ENCODE measurements at regions not wholly inside any gene's neighbourhood (a gene's known extent, or its start where the extent isn't known, plus 50 kb on each side); places are given as distances from the start of the nearest gene placed in this dataset.

DNA sequence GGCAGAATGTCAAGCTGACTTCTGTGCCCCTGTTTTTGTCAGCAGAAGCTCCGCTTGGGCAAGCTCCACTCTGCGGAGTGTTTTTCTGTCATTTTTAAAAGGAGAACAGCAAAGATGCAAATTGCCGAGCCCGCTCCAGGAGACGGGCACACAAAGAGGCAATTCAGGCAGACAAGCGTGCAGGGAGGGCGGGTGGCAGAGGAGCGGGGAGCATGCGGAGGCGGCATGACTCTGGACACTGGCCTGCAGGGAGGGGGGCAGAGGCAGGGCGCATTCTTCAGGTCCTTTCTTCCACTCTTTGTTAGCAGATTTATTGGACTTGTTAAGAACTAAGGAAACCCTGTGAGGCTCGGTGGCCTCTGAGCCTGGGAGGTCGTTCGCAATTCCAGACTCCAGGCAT, 187.3 kb upstream of the RMST start:
- TF ChIP-seq POLR2AphosphoS5 (IDR thresholded peaks at IDR 0.05) (no peak), POLR2A (IDR thresholded peaks at IDR 0.05) (no peak), EP300 (IDR thresholded peaks at IDR 0.05) (no peak)
- TF ChIP-seq, protein P1, sequence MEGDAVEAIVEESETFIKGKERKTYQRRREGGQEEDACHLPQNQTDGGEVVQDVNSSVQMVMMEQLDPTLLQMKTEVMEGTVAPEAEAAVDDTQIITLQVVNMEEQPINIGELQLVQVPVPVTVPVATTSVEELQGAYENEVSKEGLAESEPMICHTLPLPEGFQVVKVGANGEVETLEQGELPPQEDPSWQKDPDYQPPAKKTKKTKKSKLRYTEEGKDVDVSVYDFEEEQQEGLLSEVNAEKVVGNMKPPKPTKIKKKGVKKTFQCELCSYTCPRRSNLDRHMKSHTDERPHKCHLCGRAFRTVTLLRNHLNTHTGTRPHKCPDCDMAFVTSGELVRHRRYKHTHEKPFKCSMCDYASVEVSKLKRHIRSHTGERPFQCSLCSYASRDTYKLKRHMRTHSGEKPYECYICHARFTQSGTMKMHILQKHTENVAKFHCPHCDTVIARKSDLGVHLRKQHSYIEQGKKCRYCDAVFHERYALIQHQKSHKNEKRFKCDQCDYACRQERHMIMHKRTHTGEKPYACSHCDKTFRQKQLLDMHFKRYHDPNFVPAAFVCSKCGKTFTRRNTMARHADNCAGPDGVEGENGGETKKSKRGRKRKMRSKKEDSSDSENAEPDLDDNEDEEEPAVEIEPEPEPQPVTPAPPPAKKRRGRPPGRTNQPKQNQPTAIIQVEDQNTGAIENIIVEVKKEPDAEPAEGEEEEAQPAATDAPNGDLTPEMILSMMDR (IDR thresholded peaks at IDR 0.05) = no peak
- Histone ChIP-seq H3K4me1 (peaks cover 0 to 9% (median 3%) of the 10 kb centered on the region in 4 donors), H3K4me3 (no peak overlapping the region), H3K27ac (no peak overlapping the region), H3K36me3 (no peaks in the 10 kb centered on the region), H3K9me3 (no peaks in the 10 kb centered on the region), H3K27me3 (peaks cover 0 to 4% (median 0%) of the 10 kb centered on the region in 3 donors)
- 18 to 27% methylated on average over 14 of the region's 14 CpGs for WGBS, 2 donors
- intact Hi-C loops (cut with DNase I) = no loop called here
- DNase-seq = no peak

DNA sequence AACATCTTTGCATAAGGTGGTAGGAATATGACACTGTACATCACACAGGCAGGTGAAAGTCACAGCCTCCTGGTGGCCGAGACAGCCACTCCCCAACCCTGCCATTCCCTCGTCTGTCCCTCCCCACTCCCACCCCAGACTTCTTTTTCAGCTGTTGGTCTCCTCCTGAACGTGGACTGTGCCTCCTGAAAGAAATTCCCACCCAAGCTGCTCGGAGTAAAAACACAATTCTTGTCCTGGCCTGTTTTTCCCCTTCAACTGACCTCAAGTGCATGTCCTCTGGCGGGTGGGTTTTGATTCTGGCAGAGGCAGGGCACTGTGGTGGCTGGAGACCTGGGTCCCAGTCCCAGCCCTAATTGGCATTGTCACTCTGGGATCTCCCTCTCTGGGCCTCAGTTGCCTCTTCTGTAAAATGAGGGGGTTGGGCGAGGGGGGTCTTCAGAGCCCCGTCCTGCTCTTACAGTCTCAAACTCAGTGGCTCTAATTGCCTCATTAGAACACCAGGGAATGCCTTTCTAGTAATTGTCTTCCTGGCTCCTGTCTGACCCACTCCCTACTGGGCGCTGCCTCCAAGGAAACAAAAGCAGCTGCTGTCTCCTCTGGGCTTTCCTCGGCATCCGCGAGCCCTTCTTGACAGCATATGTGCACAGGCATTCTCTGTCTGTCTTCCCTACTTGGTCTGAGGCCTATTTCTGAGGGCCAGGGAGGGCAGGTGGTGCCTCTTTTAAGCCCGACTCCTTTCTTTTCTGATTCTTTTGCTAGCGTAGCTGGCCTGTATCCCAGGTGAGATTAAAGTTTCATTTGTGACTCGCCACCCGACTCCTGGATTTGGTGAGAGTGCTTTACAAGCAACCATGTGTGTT, 186.6 kb upstream of the RMST start:
- Histone ChIP-seq H3K27me3 (peaks cover 0 to 4% (median 0%) of the 10 kb centered on the region in 3 donors), H3K9me3 (no peaks in the 10 kb centered on the region), H3K4me1 (peaks cover 0 to 9% (median 3%) of the 10 kb centered on the region in 4 donors), H3K27ac (no peak overlapping the region), H3K36me3 (no peaks in the 10 kb centered on the region), H3K4me3 (no peak overlapping the region)
- no peak for DNase-seq
- 59 to 66% methylated on average over 15 of the region's 15 CpGs for WGBS, 2 donors
- intact Hi-C loops (cut with DNase I) = no loop called here
- TF ChIP-seq POLR2AphosphoS5 (IDR thresholded peaks at IDR 0.05) = no peak
- TF ChIP-seq, protein P1 (IDR thresholded peaks at IDR 0.05) = no peak
- TF ChIP-seq EP300 (IDR thresholded peaks at IDR 0.05) = no peak
- no peak for TF ChIP-seq POLR2A (IDR thresholded peaks at IDR 0.05)

DNA sequence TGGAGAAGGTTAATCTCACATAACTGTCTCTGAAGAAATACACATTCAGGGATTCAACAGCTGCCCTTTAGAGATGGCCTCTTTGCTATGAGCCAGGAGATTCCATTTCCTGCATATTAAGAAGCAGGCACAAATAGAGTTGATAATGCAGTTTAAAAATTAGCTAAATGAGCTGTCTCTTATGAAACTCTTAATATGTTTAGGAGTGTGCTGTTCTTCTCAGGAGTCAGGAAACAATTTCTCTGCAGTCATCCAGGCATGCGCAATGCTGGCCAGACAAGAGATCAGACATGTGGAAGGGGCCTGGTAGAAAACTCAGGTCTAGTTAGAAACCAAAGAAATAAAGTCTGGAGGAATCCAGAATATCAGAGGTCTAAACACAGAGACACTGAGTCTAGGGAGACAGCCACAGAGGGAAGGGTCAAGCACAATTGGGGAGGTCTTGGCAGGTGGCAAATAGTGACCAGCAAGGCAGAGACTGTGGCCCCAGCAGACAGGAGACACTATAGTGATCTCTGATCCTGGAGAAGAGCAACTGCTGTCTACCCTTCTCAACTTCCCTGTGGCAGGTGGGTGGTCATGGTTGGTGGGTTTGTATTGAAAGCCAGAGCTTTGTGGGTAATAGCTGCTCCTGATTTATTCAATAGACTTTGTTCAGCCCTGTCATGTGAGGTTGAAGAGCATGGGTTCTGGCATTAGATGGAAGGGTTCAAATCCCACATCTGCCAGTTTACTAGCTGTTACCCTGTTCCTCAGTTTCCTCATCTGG, 185.8 kb upstream of the RMST start:
- 92 to 94% methylated on average over 1 of the region's 1 CpG for WGBS, 2 donors
- intact Hi-C loops (cut with DNase I) = no loop called here
- H3K27ac ChIP-seq = no peak overlapping the region
- no peaks in the 10 kb centered on the region for H3K9me3 ChIP-seq
- no peaks in the 10 kb centered on the region for H3K36me3 ChIP-seq
- peaks cover 0 to 4% (median 0%) of the 10 kb centered on the region in 3 donors for H3K27me3 ChIP-seq
- no peak overlapping the region for H3K4me3 ChIP-seq
- no peak for DNase-seq
- H3K4me1 ChIP-seq = peaks cover 0 to 9% (median 3%) of the 10 kb centered on the region in 4 donors
- TF ChIP-seq POLR2AphosphoS5 (IDR thresholded peaks at IDR 0.05) (no peak), EP300 (IDR thresholded peaks at IDR 0.05) (no peak), POLR2A (IDR thresholded peaks at IDR 0.05) (no peak)
- TF ChIP-seq, protein P1 (IDR thresholded peaks at IDR 0.05) = no peak

DNA sequence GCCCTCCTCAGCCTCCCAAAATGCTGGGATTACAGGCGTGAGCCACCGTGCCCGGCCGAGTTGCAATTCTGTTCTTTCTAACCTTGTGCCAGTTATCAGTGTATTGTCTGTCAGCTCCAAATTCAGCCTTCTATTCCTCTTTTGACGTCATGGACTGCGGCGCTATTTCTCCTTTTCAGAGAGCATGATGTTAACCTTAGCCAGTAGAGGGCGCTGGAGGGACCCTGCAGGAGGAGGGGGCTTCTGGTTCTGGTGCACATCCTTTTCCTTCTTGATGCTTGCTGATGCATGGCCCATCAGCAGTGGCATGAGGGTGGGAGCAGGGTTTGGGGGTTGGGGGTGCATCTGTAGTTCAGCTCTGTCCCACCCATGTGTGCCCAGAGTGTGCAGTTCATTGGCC, 179.3 kb upstream of the RMST start:
- no peak for DNase-seq
- no peaks in the 10 kb centered on the region for H3K4me1 ChIP-seq
- intact Hi-C loops (cut with DNase I) = no loop called here

More for the DNA sequence above, 179.3 kb upstream of the RMST start:
- H3K27ac ChIP-seq = no peak overlapping the region
- no peaks in the 10 kb centered on the region for H3K27me3 ChIP-seq
- no peak overlapping the region for H3K4me3 ChIP-seq
- WGBS, 2 donors = 87 to 88% methylated on average over 8 of the region's 8 CpGs
- no peak for TF ChIP-seq EP300 (IDR thresholded peaks at IDR 0.05)
- TF ChIP-seq, protein P1 (IDR thresholded peaks at IDR 0.05) = no peak
- no peak for TF ChIP-seq POLR2AphosphoS5 (IDR thresholded peaks at IDR 0.05)
- TF ChIP-seq POLR2A (IDR thresholded peaks at IDR 0.05) = no peak
- no peaks in the 10 kb centered on the region for H3K36me3 ChIP-seq
- no peaks in the 10 kb centered on the region for H3K9me3 ChIP-seq

All from sigmoid colon (tissue), 6 donors.